ENCODE measurements at regions not wholly inside any gene's neighbourhood (a gene's known extent, or its start where the extent isn't known, plus 50 kb on each side); places are given as distances from the start of the nearest gene placed in this dataset.

GRCh38 chr11:122391049-122391448, 264.5 kb upstream of the UBASH3B start:
- Mint-ChIP-seq H3K4me3 (no peak overlapping the region), H3K27ac (no peak overlapping the region), H3K4me1 (no peaks in the 10 kb centered on the region), H3K27me3 (peaks cover 0 to 4% of the 10 kb centered on the region in 2 donors), H3K9me3 (peaks cover 2 to 3% of the 10 kb centered on the region in 2 donors), H3K36me3 (no peaks in the 10 kb centered on the region)
- ATAC-seq (replicated peaks) (no peak), DNase-seq (no peak)

- no peaks in the 10 kb centered on the region for H3K27me3 Mint-ChIP-seq
- peaks cover 10 to 13% of the 10 kb centered on the region in 2 donors for H3K9me3 Mint-ChIP-seq
- ATAC-seq (replicated peaks) (no peak), DNase-seq (no peak)
- H3K27ac Mint-ChIP-seq: no peak overlapping the region
- H3K4me3 Mint-ChIP-seq: no peak overlapping the region
- no peaks in the 10 kb centered on the region for H3K4me1 Mint-ChIP-seq
- H3K36me3 Mint-ChIP-seq: peaks cover 0 to 2% of the 10 kb centered on the region in 2 donors
Measured at GRCh38 chr11:122383186-122383585, 267.2 kb upstream of the BLID start.

- ATAC-seq (replicated peaks) (peak; percentile 56 to 86), DNase-seq (no peak)
- H3K27me3 Mint-ChIP-seq: peaks cover 0 to 5% of the 10 kb centered on the region in 2 donors
- peaks cover 0 to 3% of the 10 kb centered on the region in 2 donors for H3K36me3 Mint-ChIP-seq
- H3K9me3 Mint-ChIP-seq: peaks cover 10 to 12% of the 10 kb centered on the region in 2 donors
- H3K4me1 Mint-ChIP-seq: no peaks in the 10 kb centered on the region
- no peak overlapping the region for H3K4me3 Mint-ChIP-seq
- H3K27ac Mint-ChIP-seq: no peak overlapping the region
Measured at GRCh38 chr11:122375687-122376399, 259.8 kb upstream of the BLID start.

- no peak for ATAC-seq (replicated peaks)
- Mint-ChIP-seq H3K4me3 (no peak overlapping the region), H3K36me3 (no peaks in the 10 kb centered on the region), H3K27ac (no peak overlapping the region), H3K27me3 (no peaks in the 10 kb centered on the region), H3K4me1 (no peaks in the 10 kb centered on the region), H3K9me3 (no peaks in the 10 kb centered on the region)
- no peak for DNase-seq
Measured at GRCh38 chr11:122368796-122369195, 252.8 kb upstream of the BLID start.

GRCh38 chr11:122367809-122368231, 251.8 kb upstream of the BLID start:
- no peak overlapping the region for H3K4me3 Mint-ChIP-seq
- DNase-seq (no peak), ATAC-seq (replicated peaks) (no peak)
- H3K4me1 Mint-ChIP-seq: no peaks in the 10 kb centered on the region
- H3K9me3 Mint-ChIP-seq: no peaks in the 10 kb centered on the region
- no peak overlapping the region for H3K27ac Mint-ChIP-seq
- H3K36me3 Mint-ChIP-seq: no peaks in the 10 kb centered on the region
- H3K27me3 Mint-ChIP-seq: no peaks in the 10 kb centered on the region

GRCh38 chr11:122365610-122366360, 249.8 kb upstream of the BLID start:
- Mint-ChIP-seq H3K4me3 (no peak overlapping the region), H3K27me3 (peaks cover 0 to 1% of the 10 kb centered on the region in 2 donors), H3K36me3 (no peaks in the 10 kb centered on the region), H3K9me3 (no peaks in the 10 kb centered on the region), H3K4me1 (no peaks in the 10 kb centered on the region), H3K27ac (no peak overlapping the region)
- DNase-seq (no peak), ATAC-seq (replicated peaks) (no peak)

- peaks cover 0 to 5% of the 10 kb centered on the region in 2 donors for H3K27me3 Mint-ChIP-seq
- no peak overlapping the region for H3K27ac Mint-ChIP-seq
- no peaks in the 10 kb centered on the region for H3K36me3 Mint-ChIP-seq
- H3K9me3 Mint-ChIP-seq: no peaks in the 10 kb centered on the region
- no peak for DNase-seq
- no peaks in the 10 kb centered on the region for H3K4me1 Mint-ChIP-seq
- ATAC-seq (replicated peaks): no peak
- H3K4me3 Mint-ChIP-seq: no peak overlapping the region
Measured at GRCh38 chr11:122363296-122363695, 247.3 kb upstream of the BLID start.

GRCh38 chr11:122362381-122362780, 246.4 kb upstream of the BLID start:
- no peaks in the 10 kb centered on the region for H3K9me3 Mint-ChIP-seq
- peaks cover 0 to 5% of the 10 kb centered on the region in 2 donors for H3K27me3 Mint-ChIP-seq

GRCh38 chr11:122360875-122361274, 244.9 kb upstream of the BLID start:
- no peaks in the 10 kb centered on the region for H3K4me1 Mint-ChIP-seq
- no peak for ATAC-seq (replicated peaks)
- no peaks in the 10 kb centered on the region for H3K9me3 Mint-ChIP-seq
- H3K27me3 Mint-ChIP-seq: peaks cover 0 to 5% of the 10 kb centered on the region in 2 donors
- no peak overlapping the region for H3K27ac Mint-ChIP-seq
- no peak for DNase-seq
- no peaks in the 10 kb centered on the region for H3K36me3 Mint-ChIP-seq
- H3K4me3 Mint-ChIP-seq: no peak overlapping the region

More at GRCh38 chr11:122362381-122362780, 246.4 kb upstream of the BLID start:
- no peak for ATAC-seq (replicated peaks)
- no peak for DNase-seq
- Mint-ChIP-seq H3K27ac (no peak overlapping the region), H3K36me3 (no peaks in the 10 kb centered on the region), H3K4me3 (no peak overlapping the region), H3K4me1 (no peaks in the 10 kb centered on the region)

- peaks cover 0 to 4% of the 10 kb centered on the region in 2 donors for H3K9me3 Mint-ChIP-seq
- DNase-seq (no peak), ATAC-seq (replicated peaks) (no peak)
- H3K27me3 Mint-ChIP-seq: peaks cover 0 to 5% of the 10 kb centered on the region in 2 donors
- H3K27ac Mint-ChIP-seq: no peak overlapping the region
- H3K4me3 Mint-ChIP-seq: no peak overlapping the region
- H3K36me3 Mint-ChIP-seq: no peaks in the 10 kb centered on the region
- H3K4me1 Mint-ChIP-seq: no peaks in the 10 kb centered on the region
Measured at GRCh38 chr11:122359081-122359571, 243.1 kb upstream of the BLID start.

GRCh38 chr11:122358292-122358691, 242.3 kb upstream of the BLID start:
- Mint-ChIP-seq H3K27me3 (peaks cover 0 to 5% of the 10 kb centered on the region in 2 donors), H3K27ac (no peak overlapping the region), H3K4me1 (no peaks in the 10 kb centered on the region), H3K4me3 (no peak overlapping the region), H3K9me3 (peaks cover 0 to 4% of the 10 kb centered on the region in 2 donors), H3K36me3 (no peaks in the 10 kb centered on the region)
- no peak for DNase-seq
- no peak for ATAC-seq (replicated peaks)

- ATAC-seq (replicated peaks): no peak
- Mint-ChIP-seq H3K4me3 (no peak overlapping the region), H3K36me3 (no peaks in the 10 kb centered on the region), H3K4me1 (no peaks in the 10 kb centered on the region), H3K27ac (no peak overlapping the region), H3K27me3 (peaks cover 4 to 5% of the 10 kb centered on the region in 2 donors), H3K9me3 (peaks cover 0 to 8% of the 10 kb centered on the region in 2 donors)
- no peak for DNase-seq
Measured at GRCh38 chr11:122355968-122356367, 240.0 kb upstream of the BLID start.

- no peak for ATAC-seq (replicated peaks)
Measured at GRCh38 chr11:122354025-122354697, 238.1 kb upstream of the BLID start.

GRCh38 chr11:122353561-122353960, 237.5 kb upstream of the BLID start:
- H3K36me3 Mint-ChIP-seq: no peaks in the 10 kb centered on the region
- no peaks in the 10 kb centered on the region for H3K4me1 Mint-ChIP-seq
- H3K9me3 Mint-ChIP-seq: peaks cover 0 to 9% of the 10 kb centered on the region in 2 donors
- H3K27ac Mint-ChIP-seq: no peak overlapping the region
- DNase-seq (no peak), ATAC-seq (replicated peaks) (no peak)
- H3K4me3 Mint-ChIP-seq: no peak overlapping the region
- H3K27me3 Mint-ChIP-seq: peaks cover 0 to 9% of the 10 kb centered on the region in 2 donors

More at GRCh38 chr11:122354025-122354697, 238.1 kb upstream of the BLID start:
- Mint-ChIP-seq H3K36me3 (no peaks in the 10 kb centered on the region), H3K4me3 (no peak overlapping the region), H3K27ac (no peak overlapping the region), H3K27me3 (peaks cover 0 to 9% of the 10 kb centered on the region in 2 donors), H3K4me1 (no peaks in the 10 kb centered on the region), H3K9me3 (peaks cover 0 to 9% of the 10 kb centered on the region in 2 donors)
- no peak for DNase-seq

Data from stimulated activated naive B cell treated with anti-CD40 and anti-IgM and Interleukin-4, amounts not matched to agents 10 μg/mL and 1 μg/mL and 100 μg/mL, for 72 hours (primary cell).